ENCODE measurements at regions not wholly inside any gene's neighbourhood (a gene's known extent, or its start where the extent isn't known, plus 50 kb on each side); places are given as distances from the start of the nearest gene placed in this dataset.

DNA sequence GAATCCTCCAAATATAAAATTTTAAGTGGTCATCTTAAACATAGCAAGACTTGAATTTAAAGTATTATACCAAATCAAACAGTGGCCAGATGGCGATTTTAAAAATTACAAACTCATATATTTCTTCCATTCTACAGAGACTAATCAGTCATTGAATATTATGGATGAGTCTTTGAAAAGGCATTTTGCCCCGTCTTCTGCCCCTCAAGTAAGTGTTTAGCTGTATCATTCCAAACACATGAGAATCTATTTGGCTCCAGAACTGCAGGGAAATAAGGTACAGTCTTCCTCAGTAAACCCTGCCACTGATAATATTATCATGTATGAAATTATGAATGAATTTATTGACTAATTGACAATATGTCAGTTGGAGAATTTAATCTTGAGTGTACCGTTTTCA is 191.0 kb downstream of the SLC7A11 start:
- Histone ChIP-seq H2AFZ (ENCODE audit: low read depth, low read length) (peak overlapping the region; percentile 28), H3K9me1 (replicated peaks; ENCODE audit: control insufficient read depth, extremely low read depth, insufficient read depth, low read length) (no peaks in the 10 kb centered on the region), H3K79me2 (ENCODE audit: control insufficient read depth, insufficient read depth, low read length) (no peaks in the 10 kb centered on the region), H3K4me1 (ENCODE audit: control insufficient read depth, extremely low read depth, insufficient read depth, low read length) (peaks cover 54% of the 10 kb centered on the region), H4K20me1 (replicated peaks; ENCODE audit: control insufficient read depth, extremely low read depth, insufficient read depth, low read length) (no peaks in the 10 kb centered on the region), H3K4me2 (ENCODE audit: insufficient read depth, low read length) (no peak overlapping the region), H3K9ac (replicated peaks; ENCODE audit: extremely low read depth, insufficient read depth, low read length) (no peak overlapping the region), H3K9me3 (replicated peaks; ENCODE audit: control insufficient read depth, insufficient read depth, low read length) (no peaks in the 10 kb centered on the region), H3K4me3 (replicated peaks in 1 of 3; ENCODE audit: insufficient read depth in 1 of 3, low read depth in 1 of 3, low read length in 3 of 3) (no peak overlapping the region), H3K27ac (ENCODE audit: insufficient read depth, low read depth, low read length) (no peak overlapping the region), H3K27me3 (ENCODE audit: control insufficient read depth in 2 of 2, insufficient read depth in 2 of 2, low read length in 2 of 2) (no peaks in the 10 kb centered on the region), H3K36me3 (ENCODE audit: control insufficient read depth in 2 of 2, extremely low read depth in 1 of 2, insufficient read depth in 2 of 2, low read length in 2 of 2) (no peaks in the 10 kb centered on the region)
- no peak for DNase-seq (ENCODE audit: low read depth, low spot score)
- dilution Hi-C loops (cut with MboI; ENCODE audit: extremely low pct_ligation_motif_present, low sequenced_read_pairs) (no loop called here), intact Hi-C loops (cut with micrococcal nuclease) (loop anchor here (5.0 kb wide), 1 partner anchor 41 kb away; no protein-coding TSS in a partner anchor)
- no TSS peak for BruUV-seq (replicated peaks)
- FAIRE-seq: no peak
- CTCF ChIA-PET: interaction anchor here (2.0 to 4.0 kb wide), 2 partner anchors 10 to 15 kb away, joined by 5 to 28 read pairs; no protein-coding TSS in a partner anchor
- TF ChIP-seq POLR2A (IDR thresholded peaks at IDR 0.05; ENCODE audit: low read depth, low read length) (no peak), JUN (IDR thresholded peaks at IDR 0.05; ENCODE audit: borderline replicate concordance, insufficient read depth, insufficient read length, low read depth) (no peak), MYC (IDR thresholded peaks at IDR 0.05; ENCODE audit: low read depth, low read length) (no peak), POLR2AphosphoS5 (IDR thresholded peaks at IDR 0.05; ENCODE audit: insufficient read depth, low read depth, low read length) (no peak), EZH2 (IDR thresholded peaks at IDR 0.05; ENCODE audit: borderline replicate concordance, low read depth, low read length, severe bottlenecking) (no peak), GATA2 (IDR thresholded peaks at IDR 0.05; ENCODE audit: insufficient read depth, insufficient read length, low read depth, low read length) (no peak), FOS (IDR thresholded peaks at IDR 0.05; ENCODE audit: borderline replicate concordance, insufficient read depth, low read length) (no peak)
- TF ChIP-seq, protein P1, sequence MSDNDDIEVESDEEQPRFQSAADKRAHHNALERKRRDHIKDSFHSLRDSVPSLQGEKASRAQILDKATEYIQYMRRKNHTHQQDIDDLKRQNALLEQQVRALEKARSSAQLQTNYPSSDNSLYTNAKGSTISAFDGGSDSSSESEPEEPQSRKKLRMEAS (IDR thresholded peaks at IDR 0.05; ENCODE audit: insufficient read depth, insufficient read length): no peak
- TF ChIP-seq, protein P2, sequence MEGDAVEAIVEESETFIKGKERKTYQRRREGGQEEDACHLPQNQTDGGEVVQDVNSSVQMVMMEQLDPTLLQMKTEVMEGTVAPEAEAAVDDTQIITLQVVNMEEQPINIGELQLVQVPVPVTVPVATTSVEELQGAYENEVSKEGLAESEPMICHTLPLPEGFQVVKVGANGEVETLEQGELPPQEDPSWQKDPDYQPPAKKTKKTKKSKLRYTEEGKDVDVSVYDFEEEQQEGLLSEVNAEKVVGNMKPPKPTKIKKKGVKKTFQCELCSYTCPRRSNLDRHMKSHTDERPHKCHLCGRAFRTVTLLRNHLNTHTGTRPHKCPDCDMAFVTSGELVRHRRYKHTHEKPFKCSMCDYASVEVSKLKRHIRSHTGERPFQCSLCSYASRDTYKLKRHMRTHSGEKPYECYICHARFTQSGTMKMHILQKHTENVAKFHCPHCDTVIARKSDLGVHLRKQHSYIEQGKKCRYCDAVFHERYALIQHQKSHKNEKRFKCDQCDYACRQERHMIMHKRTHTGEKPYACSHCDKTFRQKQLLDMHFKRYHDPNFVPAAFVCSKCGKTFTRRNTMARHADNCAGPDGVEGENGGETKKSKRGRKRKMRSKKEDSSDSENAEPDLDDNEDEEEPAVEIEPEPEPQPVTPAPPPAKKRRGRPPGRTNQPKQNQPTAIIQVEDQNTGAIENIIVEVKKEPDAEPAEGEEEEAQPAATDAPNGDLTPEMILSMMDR (IDR thresholded peaks at IDR 0.05; ENCODE audit: extremely low read depth in 1 of 2, insufficient read depth in 1 of 2, low read depth in 1 of 2, low read length in 2 of 2): no peak
- POLR2A ChIA-PET: no interaction called here

Data from endothelial cell of umbilical vein (primary cell).